Caco-2 (cell line): ENCODE measurements at regions not wholly inside any gene's neighbourhood (a gene's known extent, or its start where the extent isn't known, plus 50 kb on each side); places are given as distances from the start of the nearest gene placed in this dataset.

Experiments
- BruUV-seq: library from RNA; stranded (reverse); fragments of 400-500 nt; replicated peaks from 2 replicates; lab custom pipeline; 2021; lab: Mats Ljungman, UMichigan
- CTCF ChIA-PET: fragments of 300-600 bp; sonication (Branson Sonifier 250); formaldehyde crosslinking; loops from one replicate; lab custom pipeline; 2022; ENCODE audit warnings: antibody characterized with exemption; lab: Charles Lee
- POLR2A ChIA-PET: fragments of 300-600 bp; sonication (Branson Sonifier 250); formaldehyde crosslinking; loops from one replicate; lab custom pipeline; 2022; ENCODE audit warnings: antibody characterized with exemption; lab: Charles Lee
- DNase-seq, 2 experiments: peaks; one replicate each; pipeline versions ENCODE4 v3.0.0 to v3.0.0-alpha.2; 2020 to 2022
- H3K27me3 ChIP-seq: replicated peaks from 2 replicates; pipeline ENCODE4 v1.6.0; 2011; ENCODE audit warnings: low read length; ENCODE audit not compliant: control insufficient read depth, insufficient read depth
- H3K36me3 ChIP-seq: 2 replicates; pipeline ENCODE4 v1.5.1; 2011; ENCODE audit warnings: low read length; ENCODE audit not compliant: control insufficient read depth, insufficient read depth
- H3K4me1 ChIP-seq: fragments of 250-450 bp; sonication (Bioruptor Pico); 2 replicates; pipeline ENCODE4 v1.5.1; 2020; ENCODE audit warnings: mild to moderate bottlenecking
- H3K4me3 ChIP-seq: 2 replicates; pipeline ENCODE4 v1.5.1; 2011; ENCODE audit warnings: low read depth, mild to moderate bottlenecking, control low read depth, low read length
- H3K9me3 ChIP-seq: fragments of 250-450 bp; sonication (Bioruptor Pico); 2 replicates; pipeline ENCODE4 v1.5.1; 2020; ENCODE audit warnings: mild to moderate bottlenecking, moderate library complexity
- H3K27ac Mint-ChIP-seq: one replicate; pipeline ENCODE4 v1.8.0; 2022; ENCODE audit warnings: mixed read lengths; ENCODE audit not compliant: unreplicated experiment
- H3K27me3 Mint-ChIP-seq: one replicate; pipeline ENCODE4 v1.8.0; 2022; ENCODE audit warnings: mixed read lengths; ENCODE audit not compliant: insufficient read depth, unreplicated experiment
- H3K36me3 Mint-ChIP-seq: one replicate; pipeline ENCODE4 v1.8.0; 2022; ENCODE audit warnings: mild to moderate bottlenecking, mixed read lengths; ENCODE audit not compliant: insufficient read depth, unreplicated experiment
- H3K4me1 Mint-ChIP-seq: one replicate; pipeline ENCODE4 v1.8.0; 2022; ENCODE audit warnings: low read depth, mixed read lengths; ENCODE audit not compliant: unreplicated experiment
- H3K4me3 Mint-ChIP-seq: one replicate; pipeline ENCODE4 v1.8.0; 2022; ENCODE audit warnings: mild to moderate bottlenecking, moderate library complexity, mixed read lengths; ENCODE audit not compliant: unreplicated experiment
- H3K9me3 Mint-ChIP-seq: one replicate; pipeline ENCODE4 v1.8.0; 2022; ENCODE audit warnings: mixed read lengths; ENCODE audit not compliant: unreplicated experiment
- intact Hi-C: fragments of 100-400 bp; cut with micrococcal nuclease; formaldehyde crosslinking; loops from one replicate; pipeline ENCODE4 v1.10.0; 2022; ENCODE audit not compliant: unreplicated experiment
- TF ChIP-seq, protein P1 (sequence below), 2 experiments: fragments of 200-600 bp in 1 of 2; IDR thresholded peaks; 1 replicate in 1 of 2; 2 replicates in 1 of 2; pipeline versions ENCODE4 v1.5.1 to v1.8.0; 2011 to 2022; ENCODE audit warnings: antibody characterized with exemption in 1 of 2, control low read depth in 1 of 2, inconsistent platforms in 1 of 2, low read depth in 1 of 2, low read length in 1 of 2, mild to moderate bottlenecking in 1 of 2, moderate library complexity in 1 of 2; ENCODE audit not compliant: insufficient read depth in 1 of 2, severe bottlenecking in 1 of 2, unreplicated experiment in 1 of 2

DNA sequence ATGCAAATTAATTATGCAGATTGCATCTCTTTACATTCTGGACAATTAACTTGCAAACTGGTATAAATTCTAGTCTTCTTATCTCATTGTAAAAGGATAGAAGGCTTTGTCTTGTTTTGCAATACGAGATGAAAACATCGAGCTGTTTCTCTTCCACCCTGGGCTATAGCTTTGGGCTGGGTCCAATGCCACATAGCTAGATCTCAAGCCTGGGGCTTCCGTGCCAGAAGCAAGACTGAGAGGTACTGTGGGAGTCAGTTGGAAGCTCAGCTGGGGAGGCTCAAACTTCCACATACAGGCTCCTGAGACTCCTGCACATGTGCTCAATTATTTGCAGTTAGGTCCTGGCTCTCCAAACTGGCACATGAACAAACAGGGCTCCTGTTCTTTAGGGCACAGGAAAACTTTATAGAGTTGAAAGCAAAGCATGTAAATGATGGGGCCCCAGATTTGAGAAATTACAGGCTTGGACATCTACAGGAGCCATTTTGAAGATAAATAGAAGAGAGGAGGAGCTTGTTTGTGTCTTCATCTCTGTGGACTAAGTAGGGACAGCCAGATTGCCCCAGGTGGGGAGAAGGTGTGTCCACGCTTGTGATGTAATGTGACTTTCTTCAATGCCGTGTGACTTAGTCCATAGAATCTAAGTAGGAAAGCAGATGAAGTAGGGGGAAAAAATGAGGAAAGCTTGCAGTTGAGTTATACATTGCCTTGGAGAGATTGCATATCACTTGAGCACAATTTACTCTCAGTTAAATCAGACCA, 65.9 kb upstream of the SIPA1L2 start:
- no TSS peak for BruUV-seq
- H3K9me3 ChIP-seq: no peaks in the 10 kb centered on the region
- Mint-ChIP-seq H3K36me3 (no peaks in the 10 kb centered on the region), H3K4me1 (no peaks in the 10 kb centered on the region), H3K9me3 (no peaks in the 10 kb centered on the region), H3K27ac (no peak overlapping the region), H3K27me3 (no peaks in the 10 kb centered on the region), H3K4me3 (no peak overlapping the region)
- no peak for DNase-seq
- no peak overlapping the region for H3K4me3 ChIP-seq
- H3K4me1 ChIP-seq: no peaks in the 10 kb centered on the region
- no peaks in the 10 kb centered on the region for H3K27me3 ChIP-seq
- CTCF ChIA-PET: no interaction called here
- intact Hi-C loops: no loop called here
- no peaks in the 10 kb centered on the region for H3K36me3 ChIP-seq
- POLR2A ChIA-PET: no interaction called here
- TF ChIP-seq, protein P1, sequence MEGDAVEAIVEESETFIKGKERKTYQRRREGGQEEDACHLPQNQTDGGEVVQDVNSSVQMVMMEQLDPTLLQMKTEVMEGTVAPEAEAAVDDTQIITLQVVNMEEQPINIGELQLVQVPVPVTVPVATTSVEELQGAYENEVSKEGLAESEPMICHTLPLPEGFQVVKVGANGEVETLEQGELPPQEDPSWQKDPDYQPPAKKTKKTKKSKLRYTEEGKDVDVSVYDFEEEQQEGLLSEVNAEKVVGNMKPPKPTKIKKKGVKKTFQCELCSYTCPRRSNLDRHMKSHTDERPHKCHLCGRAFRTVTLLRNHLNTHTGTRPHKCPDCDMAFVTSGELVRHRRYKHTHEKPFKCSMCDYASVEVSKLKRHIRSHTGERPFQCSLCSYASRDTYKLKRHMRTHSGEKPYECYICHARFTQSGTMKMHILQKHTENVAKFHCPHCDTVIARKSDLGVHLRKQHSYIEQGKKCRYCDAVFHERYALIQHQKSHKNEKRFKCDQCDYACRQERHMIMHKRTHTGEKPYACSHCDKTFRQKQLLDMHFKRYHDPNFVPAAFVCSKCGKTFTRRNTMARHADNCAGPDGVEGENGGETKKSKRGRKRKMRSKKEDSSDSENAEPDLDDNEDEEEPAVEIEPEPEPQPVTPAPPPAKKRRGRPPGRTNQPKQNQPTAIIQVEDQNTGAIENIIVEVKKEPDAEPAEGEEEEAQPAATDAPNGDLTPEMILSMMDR (IDR thresholded peaks at IDR 0.05; ENCODE audit: insufficient read depth in 1 of 2, low read depth in 1 of 2, low read length in 1 of 2, severe bottlenecking in 1 of 2, unreplicated experiment in 1 of 2): no peak

- no TSS peak for BruUV-seq
- intact Hi-C loops: no loop called here
Observed at GRCh38 chr1:232696466-232696865, 66.5 kb upstream of the SIPA1L2 start.

GRCh38 chr1:232697187-232697822, 67.4 kb upstream of the SIPA1L2 start:
- no peak for DNase-seq
- Mint-ChIP-seq H3K4me1 (no peaks in the 10 kb centered on the region), H3K4me3 (no peak overlapping the region), H3K9me3 (peaks cover 6% of the 10 kb centered on the region), H3K27ac (no peak overlapping the region), H3K27me3 (no peaks in the 10 kb centered on the region), H3K36me3 (peaks cover under 1% of the 10 kb centered on the region)
- H3K4me3 ChIP-seq: no peak overlapping the region
- H3K4me1 ChIP-seq: no peaks in the 10 kb centered on the region
- H3K9me3 ChIP-seq: no peaks in the 10 kb centered on the region
- TF ChIP-seq, protein P1 (IDR thresholded peaks at IDR 0.05; ENCODE audit: insufficient read depth in 1 of 2, low read depth in 1 of 2, low read length in 1 of 2, severe bottlenecking in 1 of 2, unreplicated experiment in 1 of 2): no peak
- intact Hi-C loops: no loop called here
- H3K27me3 ChIP-seq: no peaks in the 10 kb centered on the region
- POLR2A ChIA-PET: no interaction called here
- no TSS peak for BruUV-seq
- CTCF ChIA-PET: no interaction called here
- H3K36me3 ChIP-seq: no peaks in the 10 kb centered on the region

More at GRCh38 chr1:232696466-232696865, 66.5 kb upstream of the SIPA1L2 start:
- Histone ChIP-seq H3K4me1 (no peaks in the 10 kb centered on the region), H3K9me3 (no peaks in the 10 kb centered on the region), H3K4me3 (no peak overlapping the region), H3K27me3 (no peaks in the 10 kb centered on the region), H3K36me3 (no peaks in the 10 kb centered on the region)
- no peak for DNase-seq
- Mint-ChIP-seq H3K36me3 (no peaks in the 10 kb centered on the region), H3K4me3 (no peak overlapping the region), H3K27ac (no peak overlapping the region), H3K9me3 (no peaks in the 10 kb centered on the region), H3K4me1 (no peaks in the 10 kb centered on the region), H3K27me3 (no peaks in the 10 kb centered on the region)
- ChIA-PET POLR2A (no interaction called here), CTCF (no interaction called here)
- TF ChIP-seq, protein P1 (IDR thresholded peaks at IDR 0.05; ENCODE audit: insufficient read depth in 1 of 2, low read depth in 1 of 2, low read length in 1 of 2, severe bottlenecking in 1 of 2, unreplicated experiment in 1 of 2): no peak
